ENCODE measurements at regions not wholly inside any gene's neighbourhood (a gene's known extent, or its start where the extent isn't known, plus 50 kb on each side); places are given as distances from the start of the nearest gene placed in this dataset.

DNA sequence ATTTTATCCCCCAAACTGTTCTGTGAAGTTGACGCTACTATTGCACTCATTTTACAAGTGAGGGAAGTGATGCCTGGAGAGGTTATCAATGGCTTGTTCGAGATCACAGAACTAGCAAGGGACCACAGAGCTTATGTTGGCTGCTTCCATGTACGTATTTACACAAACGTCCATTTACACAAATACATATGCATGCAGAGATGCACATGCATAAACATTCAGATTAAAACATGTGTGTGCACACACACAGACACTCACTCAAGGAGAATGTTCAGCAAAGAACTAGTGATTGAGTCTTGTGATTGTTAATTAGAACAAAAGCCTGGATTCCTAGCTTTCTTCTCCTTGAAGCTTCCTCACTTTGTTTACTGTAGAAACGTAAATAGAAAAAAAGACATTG, 321.5 kb upstream of the CHD6 start:
- TF ChIP-seq GATA2 (IDR thresholded peaks at IDR 0.05; ENCODE audit: low read depth, low read length) (no peak), GATA3 (IDR thresholded peaks at IDR 0.05; ENCODE audit: low read depth, low read length) (no peak)

Data from SH-SY5Y (cell line).